ENCODE measurements at regions not wholly inside any gene's neighbourhood (a gene's known extent, or its start where the extent isn't known, plus 50 kb on each side); places are given as distances from the start of the nearest gene placed in this dataset.

- no peaks in the 10 kb centered on the region for H3K27me3 ChIP-seq (replicated peaks; ENCODE audit: control insufficient read depth, insufficient read depth, low read length)
- Mint-ChIP-seq H3K27ac (ENCODE audit: unreplicated experiment) (no peak overlapping the region), H3K27me3 (ENCODE audit: insufficient read depth, unreplicated experiment) (no peaks in the 10 kb centered on the region), H3K4me1 (ENCODE audit: low read depth, unreplicated experiment) (no peaks in the 10 kb centered on the region), H3K4me3 (ENCODE audit: unreplicated experiment) (no peak overlapping the region), H3K9me3 (ENCODE audit: unreplicated experiment) (peaks cover 45% of the 10 kb centered on the region), H3K36me3 (ENCODE audit: insufficient read depth, unreplicated experiment) (no peaks in the 10 kb centered on the region)
- TF ChIP-seq, protein P1, sequence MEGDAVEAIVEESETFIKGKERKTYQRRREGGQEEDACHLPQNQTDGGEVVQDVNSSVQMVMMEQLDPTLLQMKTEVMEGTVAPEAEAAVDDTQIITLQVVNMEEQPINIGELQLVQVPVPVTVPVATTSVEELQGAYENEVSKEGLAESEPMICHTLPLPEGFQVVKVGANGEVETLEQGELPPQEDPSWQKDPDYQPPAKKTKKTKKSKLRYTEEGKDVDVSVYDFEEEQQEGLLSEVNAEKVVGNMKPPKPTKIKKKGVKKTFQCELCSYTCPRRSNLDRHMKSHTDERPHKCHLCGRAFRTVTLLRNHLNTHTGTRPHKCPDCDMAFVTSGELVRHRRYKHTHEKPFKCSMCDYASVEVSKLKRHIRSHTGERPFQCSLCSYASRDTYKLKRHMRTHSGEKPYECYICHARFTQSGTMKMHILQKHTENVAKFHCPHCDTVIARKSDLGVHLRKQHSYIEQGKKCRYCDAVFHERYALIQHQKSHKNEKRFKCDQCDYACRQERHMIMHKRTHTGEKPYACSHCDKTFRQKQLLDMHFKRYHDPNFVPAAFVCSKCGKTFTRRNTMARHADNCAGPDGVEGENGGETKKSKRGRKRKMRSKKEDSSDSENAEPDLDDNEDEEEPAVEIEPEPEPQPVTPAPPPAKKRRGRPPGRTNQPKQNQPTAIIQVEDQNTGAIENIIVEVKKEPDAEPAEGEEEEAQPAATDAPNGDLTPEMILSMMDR (IDR thresholded peaks at IDR 0.05; ENCODE audit: insufficient read depth in 1 of 2, low read depth in 1 of 2, low read length in 1 of 2, severe bottlenecking in 1 of 2, unreplicated experiment in 1 of 2): no peak
- H3K4me3 ChIP-seq (ENCODE audit: low read depth, low read length): no peak overlapping the region
- BruUV-seq (replicated peaks): no TSS peak
- ChIA-PET POLR2A (no interaction called here), CTCF (no interaction called here)
- H3K4me1 ChIP-seq: no peaks in the 10 kb centered on the region
- intact Hi-C loops (cut with micrococcal nuclease; ENCODE audit: unreplicated experiment): no loop called here
- DNase-seq: no peak
- H3K36me3 ChIP-seq (ENCODE audit: control insufficient read depth, insufficient read depth, low read length): no peaks in the 10 kb centered on the region
- H3K9me3 ChIP-seq: no peaks in the 10 kb centered on the region; the same call in 1 of the 2 replicates
Observed at GRCh38 chr5:126168785-126169184, 254.4 kb upstream of the GRAMD2B start.

- TF ChIP-seq, protein P1 (IDR thresholded peaks at IDR 0.05; ENCODE audit: insufficient read depth in 1 of 2, low read depth in 1 of 2, low read length in 1 of 2, severe bottlenecking in 1 of 2, unreplicated experiment in 1 of 2): no peak
- intact Hi-C loops (cut with micrococcal nuclease; ENCODE audit: unreplicated experiment): no loop called here
- no peak overlapping the region for H3K27ac Mint-ChIP-seq (ENCODE audit: unreplicated experiment)
Observed at GRCh38 chr5:126171916-126172315, 251.3 kb upstream of the GRAMD2B start.

DNA sequence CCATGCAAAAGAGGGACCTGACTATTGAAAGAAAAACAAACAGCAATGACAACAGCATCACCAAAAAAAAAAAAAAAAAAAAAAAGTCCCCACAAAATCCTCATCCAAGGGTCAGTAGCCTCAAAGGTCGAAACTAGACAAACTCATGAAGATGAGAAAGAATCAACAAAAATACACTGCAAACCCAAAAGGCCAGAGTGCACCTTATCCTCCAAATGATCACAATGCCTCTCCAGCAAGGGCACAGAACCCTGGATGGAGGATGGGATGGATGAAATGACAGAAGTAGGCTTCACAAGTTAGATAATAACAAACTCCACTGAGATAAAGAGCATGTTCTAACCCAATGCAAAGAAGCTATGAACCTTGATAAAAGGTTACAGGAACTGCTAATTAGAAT, 250.4 kb upstream of the GRAMD2B start:
- intact Hi-C loops (cut with micrococcal nuclease; ENCODE audit: unreplicated experiment): no loop called here
- DNase-seq: no peak
- H3K27me3 Mint-ChIP-seq (ENCODE audit: insufficient read depth, unreplicated experiment): no peaks in the 10 kb centered on the region
- H3K4me3 Mint-ChIP-seq (ENCODE audit: unreplicated experiment): no peak overlapping the region
- Histone ChIP-seq H3K4me1 (no peaks in the 10 kb centered on the region), H3K27me3 (replicated peaks; ENCODE audit: control insufficient read depth, insufficient read depth, low read length) (no peaks in the 10 kb centered on the region), H3K9me3 (no peaks in the 10 kb centered on the region), H3K4me3 (ENCODE audit: low read depth, low read length) (no peak overlapping the region), H3K36me3 (ENCODE audit: control insufficient read depth, insufficient read depth, low read length) (no peaks in the 10 kb centered on the region)
- TF ChIP-seq, protein P1 (IDR thresholded peaks at IDR 0.05; ENCODE audit: insufficient read depth in 1 of 2, low read depth in 1 of 2, low read length in 1 of 2, severe bottlenecking in 1 of 2, unreplicated experiment in 1 of 2): no peak
- POLR2A ChIA-PET: no interaction called here
- CTCF ChIA-PET: interaction anchor here (0.5 kb wide), 1 partner anchor 44 kb away, joined by 4 read pairs; no protein-coding TSS in a partner anchor
- BruUV-seq (replicated peaks): no TSS peak
- H3K27ac Mint-ChIP-seq (ENCODE audit: unreplicated experiment): no peak overlapping the region
- H3K4me1 Mint-ChIP-seq (ENCODE audit: low read depth, unreplicated experiment): no peaks in the 10 kb centered on the region
- H3K9me3 Mint-ChIP-seq (ENCODE audit: unreplicated experiment): peaks cover 34% of the 10 kb centered on the region
- no peaks in the 10 kb centered on the region for H3K36me3 Mint-ChIP-seq (ENCODE audit: insufficient read depth, unreplicated experiment)

More at GRCh38 chr5:126171916-126172315, 251.3 kb upstream of the GRAMD2B start:
- ChIA-PET CTCF (no interaction called here), POLR2A (no interaction called here)
- Histone ChIP-seq H3K4me3 (ENCODE audit: low read depth, low read length) (no peak overlapping the region), H3K36me3 (ENCODE audit: control insufficient read depth, insufficient read depth, low read length) (no peaks in the 10 kb centered on the region), H3K9me3 (no peaks in the 10 kb centered on the region), H3K4me1 (no peaks in the 10 kb centered on the region), H3K27me3 (replicated peaks; ENCODE audit: control insufficient read depth, insufficient read depth, low read length) (no peaks in the 10 kb centered on the region)
- DNase-seq: no peak
- Mint-ChIP-seq H3K36me3 (ENCODE audit: insufficient read depth, unreplicated experiment) (no peaks in the 10 kb centered on the region), H3K27me3 (ENCODE audit: insufficient read depth, unreplicated experiment) (no peaks in the 10 kb centered on the region), H3K4me3 (ENCODE audit: unreplicated experiment) (no peak overlapping the region), H3K9me3 (ENCODE audit: unreplicated experiment) (peaks cover 38% of the 10 kb centered on the region), H3K4me1 (ENCODE audit: low read depth, unreplicated experiment) (no peaks in the 10 kb centered on the region)
- no TSS peak for BruUV-seq (replicated peaks)
